ENCODE measurements at regions not wholly inside any gene's neighbourhood (a gene's known extent, or its start where the extent isn't known, plus 50 kb on each side); places are given as distances from the start of the nearest gene placed in this dataset.

DNA sequence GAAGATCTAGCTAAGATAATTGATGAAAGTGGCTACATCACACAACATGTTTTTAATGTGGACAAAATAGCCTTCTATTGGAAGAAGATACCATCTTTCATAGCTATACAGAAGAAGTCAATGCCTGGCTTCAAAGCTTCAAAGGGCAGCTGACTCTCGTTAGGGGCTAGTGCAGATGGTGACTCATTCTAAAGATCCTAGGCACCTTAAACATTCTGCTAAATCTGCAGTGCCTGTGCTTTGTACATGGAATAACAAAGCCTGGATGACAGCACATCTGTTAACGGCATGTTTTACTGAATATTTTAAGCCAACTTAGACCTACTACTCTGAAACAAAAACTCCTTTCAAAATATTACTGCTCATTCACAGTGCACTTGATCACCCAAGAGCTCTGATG, 65.6 kb upstream of the USP24 start:
- no peak overlapping the region for H2AFZ ChIP-seq (ENCODE audit: insufficient read depth, low read depth, low read length, poor library complexity, severe bottlenecking)
- H3K36me3 ChIP-seq (replicated peaks in 1 of 2; ENCODE audit: control insufficient read depth in 1 of 2, insufficient read depth in 2 of 2, low read length in 2 of 2), result no peaks in the 10 kb centered on the region
- H3K27ac ChIP-seq (ENCODE audit: low read depth in 1 of 2, low read length in 2 of 2), result no peak overlapping the region
- H3K9me3 ChIP-seq (replicated peaks in 1 of 2; ENCODE audit: control insufficient read depth in 1 of 2, insufficient read depth in 1 of 2, low read length in 2 of 2), result no peaks in the 10 kb centered on the region
- no peaks in the 10 kb centered on the region for H4K20me1 ChIP-seq (ENCODE audit: insufficient read depth, low read length)
- H3K9me3 Mint-ChIP-seq, result no peaks in the 10 kb centered on the region
- H3K27me3 Mint-ChIP-seq (ENCODE audit: low read depth in 3 of 3), result peaks cover 0 to 7% (median 0%) of the 10 kb centered on the region in 3 donors
- no peak for DNase-seq
- no peak overlapping the region for H3K4me2 ChIP-seq (replicated peaks; ENCODE audit: extremely low read depth, low read length, poor library complexity, severe bottlenecking)
- no peak overlapping the region for H3K4me3 ChIP-seq (replicated peaks in 1 of 3; ENCODE audit: low read depth in 2 of 3, low read length in 3 of 3)
- intact Hi-C loops (cut with micrococcal nuclease), result loop anchor here (10.0 kb wide), 1 partner anchor 1304 kb away; no protein-coding TSS in a partner anchor
- no peaks in the 10 kb centered on the region for H3K27me3 ChIP-seq (ENCODE audit: control insufficient read depth in 2 of 2, insufficient read depth in 2 of 2, low read length in 2 of 2)
- WGBS (ENCODE audit: insufficient coverage), result 100% methylated on average over 1 of the region's 2 CpGs
- H3K27ac Mint-ChIP-seq, result no peak overlapping the region
- H3K79me2 ChIP-seq (ENCODE audit: insufficient read depth, low read length), result no peaks in the 10 kb centered on the region
- no peak overlapping the region for H3K4me3 Mint-ChIP-seq
- TF ChIP-seq, protein P1, sequence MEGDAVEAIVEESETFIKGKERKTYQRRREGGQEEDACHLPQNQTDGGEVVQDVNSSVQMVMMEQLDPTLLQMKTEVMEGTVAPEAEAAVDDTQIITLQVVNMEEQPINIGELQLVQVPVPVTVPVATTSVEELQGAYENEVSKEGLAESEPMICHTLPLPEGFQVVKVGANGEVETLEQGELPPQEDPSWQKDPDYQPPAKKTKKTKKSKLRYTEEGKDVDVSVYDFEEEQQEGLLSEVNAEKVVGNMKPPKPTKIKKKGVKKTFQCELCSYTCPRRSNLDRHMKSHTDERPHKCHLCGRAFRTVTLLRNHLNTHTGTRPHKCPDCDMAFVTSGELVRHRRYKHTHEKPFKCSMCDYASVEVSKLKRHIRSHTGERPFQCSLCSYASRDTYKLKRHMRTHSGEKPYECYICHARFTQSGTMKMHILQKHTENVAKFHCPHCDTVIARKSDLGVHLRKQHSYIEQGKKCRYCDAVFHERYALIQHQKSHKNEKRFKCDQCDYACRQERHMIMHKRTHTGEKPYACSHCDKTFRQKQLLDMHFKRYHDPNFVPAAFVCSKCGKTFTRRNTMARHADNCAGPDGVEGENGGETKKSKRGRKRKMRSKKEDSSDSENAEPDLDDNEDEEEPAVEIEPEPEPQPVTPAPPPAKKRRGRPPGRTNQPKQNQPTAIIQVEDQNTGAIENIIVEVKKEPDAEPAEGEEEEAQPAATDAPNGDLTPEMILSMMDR (IDR thresholded peaks at IDR 0.05), result no peak
- no peak overlapping the region for H3K9ac ChIP-seq (ENCODE audit: insufficient read depth, low read length, poor library complexity, severe bottlenecking)
- peaks cover 17% of the 10 kb centered on the region for H3K4me1 Mint-ChIP-seq
- H3K4me1 ChIP-seq (ENCODE audit: control insufficient read depth in 1 of 2, insufficient read depth in 2 of 2, low read length in 2 of 2), result peaks cover 3 to 11% of the 10 kb centered on the region in 2 donors
- no peaks in the 10 kb centered on the region for H3K36me3 Mint-ChIP-seq

DNA sequence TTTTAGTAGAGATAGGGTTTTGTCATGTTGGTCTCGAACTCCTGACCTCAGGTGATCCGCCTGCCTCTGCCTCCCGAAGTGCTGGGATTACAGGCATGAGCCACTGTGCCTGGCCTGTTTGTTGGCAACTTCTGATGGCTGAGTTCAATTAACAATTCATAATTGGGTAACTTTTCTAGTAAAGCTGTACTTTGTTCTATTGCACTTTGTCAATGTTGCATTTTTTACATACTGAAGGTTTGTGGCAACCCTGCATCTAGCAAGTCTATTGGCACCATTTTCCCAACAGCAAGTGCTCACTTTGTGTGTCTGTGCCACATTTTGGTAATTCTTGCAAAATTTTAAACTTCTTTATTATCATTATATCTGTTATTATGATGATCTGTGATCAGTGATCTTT, 64.5 kb upstream of the USP24 start:
- no peaks in the 10 kb centered on the region for H3K9me3 ChIP-seq (replicated peaks in 1 of 2; ENCODE audit: control insufficient read depth in 1 of 2, insufficient read depth in 1 of 2, low read length in 2 of 2)
- H3K4me3 ChIP-seq (replicated peaks in 1 of 3; ENCODE audit: low read depth in 2 of 3, low read length in 3 of 3), result no peak overlapping the region
- TF ChIP-seq, protein P1 (IDR thresholded peaks at IDR 0.05), result no peak
- H3K27me3 ChIP-seq (ENCODE audit: control insufficient read depth in 2 of 2, insufficient read depth in 2 of 2, low read length in 2 of 2), result no peaks in the 10 kb centered on the region
- H3K9me3 Mint-ChIP-seq, result no peaks in the 10 kb centered on the region
- H3K27ac ChIP-seq (ENCODE audit: low read depth in 1 of 2, low read length in 2 of 2), result no peak overlapping the region
- H3K27ac Mint-ChIP-seq, result peak overlapping the region in 2 of 7 donors; percentile 32 to 43
- no peak overlapping the region for H2AFZ ChIP-seq (ENCODE audit: insufficient read depth, low read depth, low read length, poor library complexity, severe bottlenecking)
- no peaks in the 10 kb centered on the region for H3K36me3 ChIP-seq (replicated peaks in 1 of 2; ENCODE audit: control insufficient read depth in 1 of 2, insufficient read depth in 2 of 2, low read length in 2 of 2)
- H3K36me3 Mint-ChIP-seq, result no peaks in the 10 kb centered on the region
- peaks cover 17% of the 10 kb centered on the region for H3K4me1 Mint-ChIP-seq
- peaks cover 0 to 9% (median 0%) of the 10 kb centered on the region in 3 donors for H3K27me3 Mint-ChIP-seq (ENCODE audit: low read depth in 3 of 3)
- no peaks in the 10 kb centered on the region for H3K79me2 ChIP-seq (ENCODE audit: insufficient read depth, low read length)
- peaks cover 3 to 11% of the 10 kb centered on the region in 2 donors for H3K4me1 ChIP-seq (ENCODE audit: control insufficient read depth in 1 of 2, insufficient read depth in 2 of 2, low read length in 2 of 2)
- no peak overlapping the region for H3K4me3 Mint-ChIP-seq
- H3K4me2 ChIP-seq (replicated peaks; ENCODE audit: extremely low read depth, low read length, poor library complexity, severe bottlenecking), result no peak overlapping the region
- no peaks in the 10 kb centered on the region for H4K20me1 ChIP-seq (ENCODE audit: insufficient read depth, low read length)
- no peak overlapping the region for H3K9ac ChIP-seq (ENCODE audit: insufficient read depth, low read length, poor library complexity, severe bottlenecking)
- intact Hi-C loops (cut with micrococcal nuclease), result loop anchor here (5.0 to 10.0 kb wide), 4 partner anchors 65 to 1305 kb away; partner anchors contain the start of gene USP24 (in 1 of the 2)
- WGBS (ENCODE audit: insufficient coverage), result no CpG with 5 or more reads among the region's 3 CpGs
- no peak for DNase-seq

All from CD14-positive monocyte (primary cell).